GM23338 (cell line): ENCODE measurements at regions not wholly inside any gene's neighbourhood (a gene's known extent, or its start where the extent isn't known, plus 50 kb on each side); places are given as distances from the start of the nearest gene placed in this dataset.

Experiments used
- ATAC-seq: fragments of 200-7000 bp; cut with Tn5 transposase; 3 replicates; pipeline ENCODE4 v1.9.1; 2020
- DNase-seq: peaks from one replicate; pipeline ENCODE4 v3.0.0-alpha.2; 2015; ENCODE audit warnings: low spot score
- H2AFZ ChIP-seq: fragments of 200-600 bp; sonication (generic); 2 replicates; pipeline ENCODE4 v1.8.0; 2016; ENCODE audit warnings: antibody characterized with exemption, mild to moderate bottlenecking, moderate library complexity
- H3F3A ChIP-seq: fragments of 200-600 bp; sonication (generic); replicated peaks from 2 replicates; pipeline ENCODE4 v1.8.0; 2017; ENCODE audit warnings: antibody characterized with exemption, mixed run types, low read depth
- H3K27ac ChIP-seq: fragments of 200-600 bp; sonication (generic); 2 replicates; pipeline ENCODE4 v1.6.1; 2016; ENCODE audit warnings: low read depth
- H3K27me3 ChIP-seq: fragments of 200-600 bp; sonication (generic); 2 replicates; pipeline ENCODE4 v1.8.0; 2016; ENCODE audit warnings: mild to moderate bottlenecking, mixed run types, moderate library complexity; ENCODE audit not compliant: insufficient read depth
- H3K36me3 ChIP-seq: fragments of 200-600 bp; sonication (generic); 2 replicates; pipeline ENCODE4 v1.8.0; 2016; ENCODE audit warnings: mild to moderate bottlenecking; ENCODE audit not compliant: insufficient read depth
- H3K4me1 ChIP-seq: fragments of 200-600 bp; sonication (generic); 2 replicates; pipeline ENCODE4 v1.8.0; 2016; ENCODE audit warnings: mild to moderate bottlenecking, moderate library complexity; ENCODE audit not compliant: insufficient read depth
- H3K4me2 ChIP-seq: fragments of 200-600 bp; sonication (generic); 2 replicates; pipeline ENCODE4 v1.7.1; 2017; ENCODE audit warnings: mixed run types
- H3K4me3 ChIP-seq: fragments of 200-600 bp; sonication (generic); 2 replicates; pipeline ENCODE4 v1.6.1; 2016; ENCODE audit warnings: mixed run types
- H3K79me2 ChIP-seq: fragments of 200-600 bp; sonication (generic); replicated peaks from 2 replicates; pipeline ENCODE4 v1.8.0; 2017; ENCODE audit warnings: mild to moderate bottlenecking; ENCODE audit not compliant: insufficient read depth
- H3K9me2 ChIP-seq: fragments of 200-600 bp; sonication (generic); 2 replicates; pipeline ENCODE4 v1.8.0; 2017; ENCODE audit not compliant: insufficient read depth
- H4K20me1 ChIP-seq: fragments of 200-600 bp; sonication (generic); replicated peaks from 2 replicates; pipeline ENCODE4 v1.8.0; 2017; ENCODE audit warnings: mild to moderate bottlenecking; ENCODE audit not compliant: insufficient read depth
- H3K27ac Mint-ChIP-seq: 2 replicates; pipeline ENCODE4 v1.8.0; 2020; ENCODE audit warnings: inconsistent platforms, mild to moderate bottlenecking, moderate library complexity, mixed read lengths
- H3K27me3 Mint-ChIP-seq: 3 replicates; pipeline ENCODE4 v1.8.0; 2022; ENCODE audit warnings: low read depth, mild to moderate bottlenecking, moderate library complexity, mixed read lengths, inconsistent platforms; ENCODE audit not compliant: insufficient read depth, poor library complexity
- H3K36me3 Mint-ChIP-seq: 3 replicates; pipeline ENCODE4 v1.8.0; 2021; ENCODE audit warnings: low read depth, mild to moderate bottlenecking, inconsistent platforms, moderate library complexity, mixed read lengths
- H3K4me1 Mint-ChIP-seq: 3 replicates; pipeline ENCODE4 v1.8.0; 2020; ENCODE audit warnings: mild to moderate bottlenecking, inconsistent platforms, mixed read lengths
- H3K4me3 Mint-ChIP-seq: 3 replicates; pipeline ENCODE4 v1.8.0; 2021; ENCODE audit warnings: moderate library complexity, mild to moderate bottlenecking, inconsistent platforms, mixed read lengths
- H3K9me3 Mint-ChIP-seq: 3 replicates; pipeline ENCODE4 v1.8.0; 2020; ENCODE audit warnings: moderate library complexity, mild to moderate bottlenecking, inconsistent platforms, mixed read lengths
- CREB1 ChIP-seq: fragments of 250-450 bp; sonication (Bioruptor Pico); IDR thresholded peaks from 2 replicates; pipeline ENCODE4 v1.5.0; 2020; ENCODE audit warnings: low read depth, mild to moderate bottlenecking, moderate library complexity
- EZH2 ChIP-seq: fragments of 200-600 bp; sonication (generic); IDR thresholded peaks from one replicate; pipeline ENCODE4 v1.8.0; 2017; ENCODE audit warnings: antibody characterized with exemption, mild to moderate bottlenecking, low read depth; ENCODE audit not compliant: unreplicated experiment
- EZH2phosphoT487 ChIP-seq: fragments of 200-600 bp; sonication (generic); IDR thresholded peaks from one replicate; pipeline ENCODE4 v1.8.1; 2018; ENCODE audit warnings: antibody characterized with exemption; ENCODE audit not compliant: unreplicated experiment
- JUNB ChIP-seq: IDR thresholded peaks from one replicate; pipeline ENCODE4 v1.6.1; 2016; ENCODE audit warnings: antibody characterized with exemption; ENCODE audit not compliant: unreplicated experiment
- NANOG ChIP-seq: IDR thresholded peaks from 2 replicates; pipeline ENCODE4 v1.6.1; 2016; ENCODE audit warnings: antibody characterized with exemption, borderline replicate concordance
- POLR2AphosphoS5 ChIP-seq: IDR thresholded peaks from 2 replicates; pipeline ENCODE4 v1.6.1; 2016; ENCODE audit warnings: antibody characterized with exemption, low read depth
- STAT1 ChIP-seq: IDR thresholded peaks from one replicate; pipeline ENCODE4 v1.6.1; 2016; ENCODE audit warnings: antibody characterized with exemption; ENCODE audit not compliant: unreplicated experiment
- ZNF114 ChIP-seq: fragments of 250-450 bp; sonication (Bioruptor Pico); IDR thresholded peaks from 2 replicates; pipeline ENCODE4 v1.5.0; 2020; ENCODE audit warnings: mild to moderate bottlenecking, moderate library complexity
- ZNF331 ChIP-seq: fragments of 250-450 bp; sonication (Bioruptor Pico); IDR thresholded peaks from 2 replicates; pipeline ENCODE4 v1.5.0; 2020; ENCODE audit warnings: low read depth, mild to moderate bottlenecking, moderate library complexity
- TF ChIP-seq, protein P1 (sequence below): IDR thresholded peaks from 2 replicates; pipeline ENCODE4 v1.6.1; 2016; ENCODE audit warnings: antibody characterized with exemption
- TF ChIP-seq, protein P2 (sequence below): IDR thresholded peaks from one replicate; pipeline ENCODE4 v1.6.1; 2018; ENCODE audit warnings: antibody characterized with exemption; ENCODE audit not compliant: unreplicated experiment
- TF ChIP-seq, protein P3 (sequence below): fragments of 250-450 bp; sonication (Bioruptor Pico); IDR thresholded peaks from 2 replicates; pipeline ENCODE4 v1.5.0; 2020; ENCODE audit warnings: mild to moderate bottlenecking, moderate library complexity
- TF ChIP-seq, protein P4 (sequence below), 2 experiments: fragments of 200-600 bp in 1 of 2; sonication (generic) in 1 of 2; conservative IDR thresholded peaks; 2 replicates each; pipeline versions ENCODE4 v1.5.1 to v1.6.1; 2016 to 2017; ENCODE audit warnings: antibody characterized with exemption in 2 of 2, low read depth in 2 of 2, mild to moderate bottlenecking in 2 of 2, moderate library complexity in 1 of 2

DNA sequence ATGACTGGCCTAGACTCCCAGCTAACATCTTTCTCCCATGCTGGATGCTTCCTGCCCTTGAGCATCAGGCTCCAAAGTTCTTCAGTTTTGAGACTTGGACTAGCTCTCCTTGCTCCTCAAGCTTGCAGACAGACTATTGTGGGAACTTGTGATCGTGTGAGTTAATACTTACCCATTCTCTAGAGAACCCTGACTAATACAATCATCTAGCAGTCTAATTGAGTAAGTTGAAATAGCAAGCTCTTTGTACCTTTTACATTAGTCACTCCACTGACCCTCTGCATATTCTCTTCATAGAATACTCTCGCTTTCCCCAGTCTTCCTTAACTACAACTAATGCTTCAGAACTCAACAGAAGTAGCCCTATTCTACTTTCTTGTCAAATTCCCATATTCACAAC is 434.6 kb upstream of the NXPH2 start:
- Histone ChIP-seq H3K27me3 (no peaks in the 10 kb centered on the region), H3K36me3 (no peaks in the 10 kb centered on the region), H2AFZ (no peak overlapping the region), H3K4me3 (no peak overlapping the region), H3K9me2 (peaks cover 11% of the 10 kb centered on the region; the same call in 1 of the 2 replicates), H3K4me2 (no peak overlapping the region), H3F3A (no peaks in the 10 kb centered on the region), H3K27ac (no peak overlapping the region), H3K79me2 (no peaks in the 10 kb centered on the region), H4K20me1 (no peaks in the 10 kb centered on the region), H3K4me1 (no peaks in the 10 kb centered on the region)
- Mint-ChIP-seq H3K4me1 (no peaks in the 10 kb centered on the region; the same call in 2 of the 3 replicates), H3K9me3 (no peaks in the 10 kb centered on the region), H3K27ac (no peak overlapping the region), H3K36me3 (no peaks in the 10 kb centered on the region), H3K4me3 (no peak overlapping the region), H3K27me3 (peaks cover 4% of the 10 kb centered on the region)
- no peak for DNase-seq
- no peak for ATAC-seq
- TF ChIP-seq, protein P1, sequence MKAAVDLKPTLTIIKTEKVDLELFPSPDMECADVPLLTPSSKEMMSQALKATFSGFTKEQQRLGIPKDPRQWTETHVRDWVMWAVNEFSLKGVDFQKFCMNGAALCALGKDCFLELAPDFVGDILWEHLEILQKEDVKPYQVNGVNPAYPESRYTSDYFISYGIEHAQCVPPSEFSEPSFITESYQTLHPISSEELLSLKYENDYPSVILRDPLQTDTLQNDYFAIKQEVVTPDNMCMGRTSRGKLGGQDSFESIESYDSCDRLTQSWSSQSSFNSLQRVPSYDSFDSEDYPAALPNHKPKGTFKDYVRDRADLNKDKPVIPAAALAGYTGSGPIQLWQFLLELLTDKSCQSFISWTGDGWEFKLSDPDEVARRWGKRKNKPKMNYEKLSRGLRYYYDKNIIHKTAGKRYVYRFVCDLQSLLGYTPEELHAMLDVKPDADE = no peak
- TF ChIP-seq EZH2phosphoT487 = no peak
- TF ChIP-seq, protein P2, sequence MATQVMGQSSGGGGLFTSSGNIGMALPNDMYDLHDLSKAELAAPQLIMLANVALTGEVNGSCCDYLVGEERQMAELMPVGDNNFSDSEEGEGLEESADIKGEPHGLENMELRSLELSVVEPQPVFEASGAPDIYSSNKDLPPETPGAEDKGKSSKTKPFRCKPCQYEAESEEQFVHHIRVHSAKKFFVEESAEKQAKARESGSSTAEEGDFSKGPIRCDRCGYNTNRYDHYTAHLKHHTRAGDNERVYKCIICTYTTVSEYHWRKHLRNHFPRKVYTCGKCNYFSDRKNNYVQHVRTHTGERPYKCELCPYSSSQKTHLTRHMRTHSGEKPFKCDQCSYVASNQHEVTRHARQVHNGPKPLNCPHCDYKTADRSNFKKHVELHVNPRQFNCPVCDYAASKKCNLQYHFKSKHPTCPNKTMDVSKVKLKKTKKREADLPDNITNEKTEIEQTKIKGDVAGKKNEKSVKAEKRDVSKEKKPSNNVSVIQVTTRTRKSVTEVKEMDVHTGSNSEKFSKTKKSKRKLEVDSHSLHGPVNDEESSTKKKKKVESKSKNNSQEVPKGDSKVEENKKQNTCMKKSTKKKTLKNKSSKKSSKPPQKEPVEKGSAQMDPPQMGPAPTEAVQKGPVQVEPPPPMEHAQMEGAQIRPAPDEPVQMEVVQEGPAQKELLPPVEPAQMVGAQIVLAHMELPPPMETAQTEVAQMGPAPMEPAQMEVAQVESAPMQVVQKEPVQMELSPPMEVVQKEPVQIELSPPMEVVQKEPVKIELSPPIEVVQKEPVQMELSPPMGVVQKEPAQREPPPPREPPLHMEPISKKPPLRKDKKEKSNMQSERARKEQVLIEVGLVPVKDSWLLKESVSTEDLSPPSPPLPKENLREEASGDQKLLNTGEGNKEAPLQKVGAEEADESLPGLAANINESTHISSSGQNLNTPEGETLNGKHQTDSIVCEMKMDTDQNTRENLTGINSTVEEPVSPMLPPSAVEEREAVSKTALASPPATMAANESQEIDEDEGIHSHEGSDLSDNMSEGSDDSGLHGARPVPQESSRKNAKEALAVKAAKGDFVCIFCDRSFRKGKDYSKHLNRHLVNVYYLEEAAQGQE = no peak
- TF ChIP-seq STAT1 = no peak
- no peak for TF ChIP-seq NANOG
- TF ChIP-seq, protein P3, sequence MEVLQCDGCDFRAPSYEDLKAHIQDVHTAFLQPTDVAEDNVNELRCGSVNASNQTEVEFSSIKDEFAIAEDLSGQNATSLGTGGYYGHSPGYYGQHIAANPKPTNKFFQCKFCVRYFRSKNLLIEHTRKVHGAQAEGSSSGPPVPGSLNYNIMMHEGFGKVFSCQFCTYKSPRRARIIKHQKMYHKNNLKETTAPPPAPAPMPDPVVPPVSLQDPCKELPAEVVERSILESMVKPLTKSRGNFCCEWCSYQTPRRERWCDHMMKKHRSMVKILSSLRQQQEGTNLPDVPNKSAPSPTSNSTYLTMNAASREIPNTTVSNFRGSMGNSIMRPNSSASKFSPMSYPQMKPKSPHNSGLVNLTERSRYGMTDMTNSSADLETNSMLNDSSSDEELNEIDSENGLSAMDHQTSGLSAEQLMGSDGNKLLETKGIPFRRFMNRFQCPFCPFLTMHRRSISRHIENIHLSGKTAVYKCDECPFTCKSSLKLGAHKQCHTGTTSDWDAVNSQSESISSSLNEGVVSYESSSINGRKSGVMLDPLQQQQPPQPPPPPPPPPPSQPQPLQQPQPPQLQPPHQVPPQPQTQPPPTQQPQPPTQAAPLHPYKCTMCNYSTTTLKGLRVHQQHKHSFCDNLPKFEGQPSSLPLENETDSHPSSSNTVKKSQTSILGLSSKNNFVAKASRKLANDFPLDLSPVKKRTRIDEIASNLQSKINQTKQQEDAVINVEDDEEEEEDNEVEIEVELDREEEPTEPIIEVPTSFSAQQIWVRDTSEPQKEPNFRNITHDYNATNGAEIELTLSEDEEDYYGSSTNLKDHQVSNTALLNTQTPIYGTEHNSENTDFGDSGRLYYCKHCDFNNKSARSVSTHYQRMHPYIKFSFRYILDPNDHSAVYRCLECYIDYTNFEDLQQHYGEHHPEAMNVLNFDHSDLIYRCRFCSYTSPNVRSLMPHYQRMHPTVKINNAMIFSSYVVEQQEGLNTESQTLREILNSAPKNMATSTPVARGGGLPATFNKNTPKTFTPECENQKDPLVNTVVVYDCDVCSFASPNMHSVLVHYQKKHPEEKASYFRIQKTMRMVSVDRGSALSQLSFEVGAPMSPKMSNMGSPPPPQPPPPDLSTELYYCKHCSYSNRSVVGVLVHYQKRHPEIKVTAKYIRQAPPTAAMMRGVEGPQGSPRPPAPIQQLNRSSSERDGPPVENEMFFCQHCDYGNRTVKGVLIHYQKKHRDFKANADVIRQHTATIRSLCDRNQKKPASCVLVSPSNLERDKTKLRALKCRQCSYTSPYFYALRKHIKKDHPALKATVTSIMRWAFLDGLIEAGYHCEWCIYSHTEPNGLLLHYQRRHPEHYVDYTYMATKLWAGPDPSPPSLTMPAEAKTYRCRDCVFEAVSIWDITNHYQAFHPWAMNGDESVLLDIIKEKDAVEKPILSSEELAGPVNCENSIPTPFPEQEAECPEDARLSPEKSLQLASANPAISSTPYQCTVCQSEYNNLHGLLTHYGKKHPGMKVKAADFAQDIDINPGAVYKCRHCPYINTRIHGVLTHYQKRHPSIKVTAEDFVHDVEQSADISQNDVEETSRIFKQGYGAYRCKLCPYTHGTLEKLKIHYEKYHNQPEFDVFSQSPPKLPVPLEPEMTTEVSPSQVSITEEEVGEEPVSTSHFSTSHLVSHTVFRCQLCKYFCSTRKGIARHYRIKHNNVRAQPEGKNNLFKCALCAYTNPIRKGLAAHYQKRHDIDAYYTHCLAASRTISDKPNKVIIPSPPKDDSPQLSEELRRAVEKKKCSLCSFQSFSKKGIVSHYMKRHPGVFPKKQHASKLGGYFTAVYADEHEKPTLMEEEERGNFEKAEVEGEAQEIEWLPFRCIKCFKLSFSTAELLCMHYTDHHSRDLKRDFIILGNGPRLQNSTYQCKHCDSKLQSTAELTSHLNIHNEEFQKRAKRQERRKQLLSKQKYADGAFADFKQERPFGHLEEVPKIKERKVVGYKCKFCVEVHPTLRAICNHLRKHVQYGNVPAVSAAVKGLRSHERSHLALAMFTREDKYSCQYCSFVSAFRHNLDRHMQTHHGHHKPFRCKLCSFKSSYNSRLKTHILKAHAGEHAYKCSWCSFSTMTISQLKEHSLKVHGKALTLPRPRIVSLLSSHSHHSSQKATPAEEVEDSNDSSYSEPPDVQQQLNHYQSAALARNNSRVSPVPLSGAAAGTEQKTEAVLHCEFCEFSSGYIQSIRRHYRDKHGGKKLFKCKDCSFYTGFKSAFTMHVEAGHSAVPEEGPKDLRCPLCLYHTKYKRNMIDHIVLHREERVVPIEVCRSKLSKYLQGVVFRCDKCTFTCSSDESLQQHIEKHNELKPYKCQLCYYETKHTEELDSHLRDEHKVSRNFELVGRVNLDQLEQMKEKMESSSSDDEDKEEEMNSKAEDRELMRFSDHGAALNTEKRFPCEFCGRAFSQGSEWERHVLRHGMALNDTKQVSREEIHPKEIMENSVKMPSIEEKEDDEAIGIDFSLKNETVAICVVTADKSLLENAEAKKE (CRISPR knock-in tag) = no peak
- TF ChIP-seq ZNF114 (CRISPR knock-in tag) = no peak
- TF ChIP-seq, protein P4, sequence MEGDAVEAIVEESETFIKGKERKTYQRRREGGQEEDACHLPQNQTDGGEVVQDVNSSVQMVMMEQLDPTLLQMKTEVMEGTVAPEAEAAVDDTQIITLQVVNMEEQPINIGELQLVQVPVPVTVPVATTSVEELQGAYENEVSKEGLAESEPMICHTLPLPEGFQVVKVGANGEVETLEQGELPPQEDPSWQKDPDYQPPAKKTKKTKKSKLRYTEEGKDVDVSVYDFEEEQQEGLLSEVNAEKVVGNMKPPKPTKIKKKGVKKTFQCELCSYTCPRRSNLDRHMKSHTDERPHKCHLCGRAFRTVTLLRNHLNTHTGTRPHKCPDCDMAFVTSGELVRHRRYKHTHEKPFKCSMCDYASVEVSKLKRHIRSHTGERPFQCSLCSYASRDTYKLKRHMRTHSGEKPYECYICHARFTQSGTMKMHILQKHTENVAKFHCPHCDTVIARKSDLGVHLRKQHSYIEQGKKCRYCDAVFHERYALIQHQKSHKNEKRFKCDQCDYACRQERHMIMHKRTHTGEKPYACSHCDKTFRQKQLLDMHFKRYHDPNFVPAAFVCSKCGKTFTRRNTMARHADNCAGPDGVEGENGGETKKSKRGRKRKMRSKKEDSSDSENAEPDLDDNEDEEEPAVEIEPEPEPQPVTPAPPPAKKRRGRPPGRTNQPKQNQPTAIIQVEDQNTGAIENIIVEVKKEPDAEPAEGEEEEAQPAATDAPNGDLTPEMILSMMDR (conservative IDR thresholded peaks at IDR 0.05; ENCODE audit: low read depth in 2 of 2) = no peak
- no peak for TF ChIP-seq ZNF331
- TF ChIP-seq JUNB = no peak
- no peak for TF ChIP-seq EZH2
- TF ChIP-seq POLR2AphosphoS5 = no peak
- TF ChIP-seq CREB1 (CRISPR knock-in tag) = no peak
